ENCODE measurements at regions not wholly inside any gene's neighbourhood (a gene's known extent, or its start where the extent isn't known, plus 50 kb on each side); places are given as distances from the start of the nearest gene placed in this dataset.

DNA sequence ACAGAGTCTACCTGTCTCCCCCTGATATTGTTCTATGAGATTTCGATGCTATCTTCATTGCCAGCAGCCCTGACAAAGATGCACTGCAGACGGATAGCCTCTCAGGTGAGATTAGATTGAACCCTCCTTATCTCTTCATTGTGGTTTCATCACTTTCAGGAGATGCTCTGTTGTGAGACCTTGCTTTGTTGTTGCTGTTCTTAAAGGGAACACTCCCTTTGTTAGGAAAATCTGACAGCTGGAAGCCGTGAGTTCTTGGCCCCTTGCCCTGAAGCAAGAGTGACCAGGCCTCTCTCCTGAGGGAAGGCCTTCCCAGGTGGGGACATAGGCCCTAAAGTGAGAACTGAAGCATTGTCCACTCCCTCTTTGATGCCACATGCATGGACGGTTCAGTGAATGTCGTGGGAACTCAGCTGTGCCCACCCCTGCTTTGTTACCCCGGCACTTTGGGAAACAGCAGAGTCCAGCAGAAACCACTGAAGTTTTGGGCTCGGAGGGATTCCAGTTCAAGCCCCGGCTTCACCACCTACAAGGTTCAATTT is 976.1 kb downstream of the TBC1D22A start:
- TF ChIP-seq, protein P1, sequence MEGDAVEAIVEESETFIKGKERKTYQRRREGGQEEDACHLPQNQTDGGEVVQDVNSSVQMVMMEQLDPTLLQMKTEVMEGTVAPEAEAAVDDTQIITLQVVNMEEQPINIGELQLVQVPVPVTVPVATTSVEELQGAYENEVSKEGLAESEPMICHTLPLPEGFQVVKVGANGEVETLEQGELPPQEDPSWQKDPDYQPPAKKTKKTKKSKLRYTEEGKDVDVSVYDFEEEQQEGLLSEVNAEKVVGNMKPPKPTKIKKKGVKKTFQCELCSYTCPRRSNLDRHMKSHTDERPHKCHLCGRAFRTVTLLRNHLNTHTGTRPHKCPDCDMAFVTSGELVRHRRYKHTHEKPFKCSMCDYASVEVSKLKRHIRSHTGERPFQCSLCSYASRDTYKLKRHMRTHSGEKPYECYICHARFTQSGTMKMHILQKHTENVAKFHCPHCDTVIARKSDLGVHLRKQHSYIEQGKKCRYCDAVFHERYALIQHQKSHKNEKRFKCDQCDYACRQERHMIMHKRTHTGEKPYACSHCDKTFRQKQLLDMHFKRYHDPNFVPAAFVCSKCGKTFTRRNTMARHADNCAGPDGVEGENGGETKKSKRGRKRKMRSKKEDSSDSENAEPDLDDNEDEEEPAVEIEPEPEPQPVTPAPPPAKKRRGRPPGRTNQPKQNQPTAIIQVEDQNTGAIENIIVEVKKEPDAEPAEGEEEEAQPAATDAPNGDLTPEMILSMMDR (conservative IDR thresholded peaks at IDR 0.05; ENCODE audit: low read length): no peak
- no peak for TF ChIP-seq EZH2phosphoT487 (IDR thresholded peaks at IDR 0.05; ENCODE audit: borderline replicate concordance)
